ENCODE measurements at regions not wholly inside any gene's neighbourhood (a gene's known extent, or its start where the extent isn't known, plus 50 kb on each side); places are given as distances from the start of the nearest gene placed in this dataset.

- TF ChIP-seq, protein P1, sequence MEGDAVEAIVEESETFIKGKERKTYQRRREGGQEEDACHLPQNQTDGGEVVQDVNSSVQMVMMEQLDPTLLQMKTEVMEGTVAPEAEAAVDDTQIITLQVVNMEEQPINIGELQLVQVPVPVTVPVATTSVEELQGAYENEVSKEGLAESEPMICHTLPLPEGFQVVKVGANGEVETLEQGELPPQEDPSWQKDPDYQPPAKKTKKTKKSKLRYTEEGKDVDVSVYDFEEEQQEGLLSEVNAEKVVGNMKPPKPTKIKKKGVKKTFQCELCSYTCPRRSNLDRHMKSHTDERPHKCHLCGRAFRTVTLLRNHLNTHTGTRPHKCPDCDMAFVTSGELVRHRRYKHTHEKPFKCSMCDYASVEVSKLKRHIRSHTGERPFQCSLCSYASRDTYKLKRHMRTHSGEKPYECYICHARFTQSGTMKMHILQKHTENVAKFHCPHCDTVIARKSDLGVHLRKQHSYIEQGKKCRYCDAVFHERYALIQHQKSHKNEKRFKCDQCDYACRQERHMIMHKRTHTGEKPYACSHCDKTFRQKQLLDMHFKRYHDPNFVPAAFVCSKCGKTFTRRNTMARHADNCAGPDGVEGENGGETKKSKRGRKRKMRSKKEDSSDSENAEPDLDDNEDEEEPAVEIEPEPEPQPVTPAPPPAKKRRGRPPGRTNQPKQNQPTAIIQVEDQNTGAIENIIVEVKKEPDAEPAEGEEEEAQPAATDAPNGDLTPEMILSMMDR (IDR thresholded peaks at IDR 0.05; ENCODE audit: control insufficient read depth, extremely low read depth, insufficient read depth), result no peak
Observed at GRCh38 chr17:71383091-71383490, 737.7 kb upstream of the SOX9 start.

DNA sequence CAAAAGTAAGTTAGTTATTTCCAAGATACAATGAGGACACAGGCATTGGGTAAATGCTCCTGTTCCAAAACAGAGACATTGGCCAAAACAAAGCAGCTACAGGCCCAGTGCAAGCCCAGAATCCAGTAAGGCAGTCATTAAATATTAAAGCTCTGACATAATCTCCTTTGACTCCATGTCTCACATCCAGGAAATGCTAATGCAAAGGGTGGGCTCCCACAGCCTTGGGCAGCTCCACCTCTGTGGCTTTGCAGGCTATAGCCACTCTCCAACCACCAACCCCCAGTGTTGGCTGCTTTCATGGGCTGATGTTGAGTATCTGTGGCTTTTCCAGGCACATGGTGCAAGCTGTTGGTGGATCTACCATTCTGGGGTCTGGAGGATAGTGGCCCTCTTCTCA is 733.4 kb upstream of the SOX9 start:
- no peak overlapping the region for H3K4me3 ChIP-seq (ENCODE audit: low read depth, low read length)
- TF ChIP-seq, protein P1 (IDR thresholded peaks at IDR 0.05; ENCODE audit: control insufficient read depth, extremely low read depth, insufficient read depth), result no peak
- no peak for DNase-seq (ENCODE audit: low read depth)

More at GRCh38 chr17:71383091-71383490, 737.7 kb upstream of the SOX9 start:
- no peak overlapping the region for H3K4me3 ChIP-seq (ENCODE audit: low read depth, low read length)
- no peak for DNase-seq (ENCODE audit: low read depth)

GRCh38 chr17:71392715-71393567 is 727.9 kb upstream of the SOX9 start:
- H3K4me3 ChIP-seq (ENCODE audit: low read depth, low read length), result no peak overlapping the region
- TF ChIP-seq, protein P1 (IDR thresholded peaks at IDR 0.05; ENCODE audit: control insufficient read depth, extremely low read depth, insufficient read depth), result no peak
- no peak for DNase-seq (ENCODE audit: low read depth)

DNA sequence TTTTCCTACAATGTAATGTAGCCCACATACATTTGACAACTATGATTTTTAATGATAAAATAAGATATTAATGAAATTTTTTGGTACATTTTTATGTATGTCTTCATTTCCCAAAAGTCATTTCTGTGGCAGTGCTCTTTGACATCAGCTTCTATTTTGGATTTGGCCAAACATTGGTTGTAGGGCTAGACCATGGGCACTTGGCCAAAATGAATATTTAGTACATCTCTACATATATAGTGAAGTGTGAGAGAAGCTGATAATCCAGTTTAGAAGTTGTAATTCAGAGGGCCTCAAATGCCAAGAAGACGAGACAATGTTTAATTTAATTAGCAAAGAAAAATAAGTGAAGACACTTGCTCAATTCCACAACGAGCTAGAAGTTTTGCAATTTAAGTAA is 724.9 kb upstream of the SOX9 start:
- DNase-seq (ENCODE audit: low read depth), result no peak
- TF ChIP-seq, protein P1 (IDR thresholded peaks at IDR 0.05; ENCODE audit: control insufficient read depth, extremely low read depth, insufficient read depth), result no peak

GRCh38 chr17:71396711-71397110 is 724.1 kb upstream of the SOX9 start:
- no peak overlapping the region for H3K4me3 ChIP-seq (ENCODE audit: low read depth, low read length)
- no peak for DNase-seq (ENCODE audit: low read depth)
- TF ChIP-seq, protein P1 (IDR thresholded peaks at IDR 0.05; ENCODE audit: control insufficient read depth, extremely low read depth, insufficient read depth), result no peak

More for the DNA sequence above, 724.9 kb upstream of the SOX9 start:
- H3K4me3 ChIP-seq (ENCODE audit: low read depth, low read length), result no peak overlapping the region

GRCh38 chr17:71398025-71398424 is 722.8 kb upstream of the SOX9 start:
- TF ChIP-seq, protein P1 (IDR thresholded peaks at IDR 0.05; ENCODE audit: control insufficient read depth, extremely low read depth, insufficient read depth), result no peak
- no peak for DNase-seq (ENCODE audit: low read depth)
- no peak overlapping the region for H3K4me3 ChIP-seq (ENCODE audit: low read depth, low read length)

All from LNCaP clone FGC (cell line).